NT2/D1 (cell line): ENCODE measurements at regions not wholly inside any gene's neighbourhood (a gene's known extent, or its start where the extent isn't known, plus 50 kb on each side); places are given as distances from the start of the nearest gene placed in this dataset.
A peak's percentile ranks its signal among the peaks of the same experiment; 100 is the strongest.

Source experiments
- DNase-seq: peaks from one replicate; pipeline ENCODE4 v3.0.0-alpha.2; 2011; ENCODE audit warnings: low read depth, low spot score
- H3K27me3 ChIP-seq: 2 replicates; pipeline ENCODE4 v1.6.0; 2011; ENCODE audit warnings: mild to moderate bottlenecking; ENCODE audit not compliant: insufficient read length, insufficient read depth
- H3K36me3 ChIP-seq: 2 replicates; pipeline ENCODE4 v1.6.1; 2011; ENCODE audit warnings: mild to moderate bottlenecking, low read length, mixed read lengths; ENCODE audit not compliant: insufficient read depth, insufficient read length
- H3K4me1 ChIP-seq: 2 replicates; pipeline ENCODE4 v1.5.1; 2011; ENCODE audit not compliant: insufficient read depth, insufficient read length
- H3K4me3 ChIP-seq: 2 replicates; pipeline ENCODE4 v1.5.1; 2011; ENCODE audit warnings: low read depth; ENCODE audit not compliant: insufficient read length
- H3K9ac ChIP-seq: 2 replicates; pipeline ENCODE4 v1.6.0; 2011; ENCODE audit warnings: low read depth; ENCODE audit not compliant: insufficient read length
- H3K9me3 ChIP-seq: 2 replicates; pipeline ENCODE4 v1.5.1; 2011; ENCODE audit warnings: mild to moderate bottlenecking, low read length; ENCODE audit not compliant: insufficient read depth
- SUZ12 ChIP-seq: IDR thresholded peaks from 2 replicates; pipeline ENCODE4 v1.6.1; 2011; ENCODE audit not compliant: insufficient read length, insufficient read depth; ENCODE audit errors: extremely low read depth
- YY1 ChIP-seq: IDR thresholded peaks from 2 replicates; pipeline ENCODE4 v1.6.1; 2011; ENCODE audit not compliant: insufficient read length, insufficient read depth
- ZNF274 ChIP-seq: IDR thresholded peaks from 2 replicates; pipeline ENCODE4 v1.6.1; 2011; ENCODE audit warnings: mild to moderate bottlenecking, low read depth, low read length

DNA sequence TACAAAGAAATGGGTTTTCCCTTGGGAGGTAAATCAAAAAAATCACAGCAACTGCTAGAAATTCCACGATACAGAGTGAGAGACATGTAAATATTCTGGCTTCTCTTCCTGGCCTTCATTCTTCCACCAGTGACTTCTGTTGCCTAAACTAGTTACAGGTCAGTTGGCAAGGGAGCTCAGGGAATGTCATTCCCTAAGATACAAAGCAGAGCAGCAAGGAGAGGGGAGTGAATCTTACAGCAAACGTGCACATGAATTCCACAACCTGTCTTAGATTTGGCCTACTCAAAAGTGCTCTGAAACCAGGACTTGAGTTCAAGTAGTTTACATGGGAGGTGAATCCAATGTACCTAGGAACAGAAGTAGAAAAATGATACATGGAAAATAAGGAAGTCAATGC, 445.3 kb upstream of the LRRC7 start:
- no peaks in the 10 kb centered on the region for H3K4me1 ChIP-seq
- no peak overlapping the region for H3K4me3 ChIP-seq
- TF ChIP-seq YY1, result no peak
- TF ChIP-seq ZNF274, result no peak
- TF ChIP-seq SUZ12, result no peak
- DNase-seq, result no peak
- no peaks in the 10 kb centered on the region for H3K9me3 ChIP-seq
- H3K27me3 ChIP-seq, result no peaks in the 10 kb centered on the region
- no peak overlapping the region for H3K9ac ChIP-seq
- H3K36me3 ChIP-seq, result no peaks in the 10 kb centered on the region

DNA sequence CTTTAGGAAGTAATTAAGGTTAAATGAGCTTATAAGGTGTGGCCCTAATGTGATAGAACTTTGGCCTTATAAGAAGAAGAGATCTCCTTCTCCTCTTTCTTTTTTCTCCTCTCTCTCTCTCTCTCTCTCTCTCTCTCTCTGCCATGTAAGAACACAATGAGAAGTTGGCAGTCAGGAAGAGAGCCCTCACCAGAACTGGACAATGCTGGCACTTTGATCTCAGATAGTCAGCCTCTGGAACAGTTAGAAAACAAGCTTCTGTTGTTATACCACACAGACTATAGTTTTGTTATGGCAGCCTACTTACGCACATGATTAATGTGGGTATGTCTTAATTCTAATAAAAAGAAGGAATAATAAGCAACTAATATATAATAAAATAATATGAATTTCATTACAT, 444.2 kb upstream of the LRRC7 start:
- DNase-seq, result no peak
- no peaks in the 10 kb centered on the region for H3K9me3 ChIP-seq
- no peak overlapping the region for H3K9ac ChIP-seq
- H3K27me3 ChIP-seq, result no peaks in the 10 kb centered on the region
- H3K36me3 ChIP-seq, result no peaks in the 10 kb centered on the region
- TF ChIP-seq YY1 (no peak), ZNF274 (no peak), SUZ12 (no peak)
- H3K4me1 ChIP-seq, result no peaks in the 10 kb centered on the region
- no peak overlapping the region for H3K4me3 ChIP-seq

DNA sequence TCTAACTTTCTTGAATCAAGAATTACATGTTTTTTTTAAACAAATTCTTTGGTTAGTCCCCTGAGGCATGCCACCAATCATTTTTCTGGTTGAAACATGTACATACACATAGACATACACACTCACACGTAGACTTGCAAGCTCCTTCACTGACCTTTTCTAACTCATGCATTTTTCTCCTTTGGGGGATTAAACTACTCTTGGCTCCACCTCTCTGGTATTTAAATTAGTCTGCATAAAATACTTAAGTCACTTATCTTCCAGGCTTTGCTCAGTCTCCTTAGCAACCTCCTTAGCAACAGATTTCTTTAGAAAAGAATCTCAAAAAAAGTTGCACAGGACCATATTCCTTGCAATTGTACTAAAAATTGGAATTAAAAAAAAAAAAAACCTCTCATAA, 440.9 kb upstream of the LRRC7 start:
- H3K36me3 ChIP-seq, result no peaks in the 10 kb centered on the region
- H3K9me3 ChIP-seq, result no peaks in the 10 kb centered on the region
- H3K9ac ChIP-seq, result no peak overlapping the region
- no peaks in the 10 kb centered on the region for H3K27me3 ChIP-seq
- DNase-seq, result no peak
- no peak overlapping the region for H3K4me3 ChIP-seq
- H3K4me1 ChIP-seq, result no peaks in the 10 kb centered on the region
- no peak for TF ChIP-seq SUZ12
- TF ChIP-seq YY1, result no peak
- TF ChIP-seq ZNF274, result no peak

DNA sequence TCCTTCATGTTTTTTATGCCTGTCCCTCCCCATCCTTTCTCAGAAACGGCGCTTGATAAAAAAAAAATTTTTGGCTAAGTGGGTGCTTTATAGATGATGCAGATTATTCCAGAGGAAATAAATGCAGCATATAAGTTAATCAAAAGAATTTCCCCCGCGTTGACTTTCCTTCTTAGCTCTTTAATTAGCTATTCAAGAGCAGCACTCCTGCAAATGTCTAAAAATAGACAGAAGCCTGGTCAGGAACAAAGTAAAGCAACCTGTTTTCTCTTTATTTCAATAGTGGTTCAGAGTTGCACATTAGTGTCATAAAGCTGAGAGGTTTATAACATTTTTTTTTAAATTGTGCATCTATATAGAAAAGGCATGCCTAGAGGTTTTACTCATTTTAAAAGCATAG, 439.5 kb upstream of the LRRC7 start:
- Histone ChIP-seq H3K9ac (no peak overlapping the region), H3K4me3 (no peak overlapping the region), H3K36me3 (no peaks in the 10 kb centered on the region), H3K9me3 (no peaks in the 10 kb centered on the region), H3K27me3 (no peaks in the 10 kb centered on the region), H3K4me1 (no peaks in the 10 kb centered on the region)
- DNase-seq, result no peak
- TF ChIP-seq YY1, result no peak
- no peak for TF ChIP-seq SUZ12
- no peak for TF ChIP-seq ZNF274

DNA sequence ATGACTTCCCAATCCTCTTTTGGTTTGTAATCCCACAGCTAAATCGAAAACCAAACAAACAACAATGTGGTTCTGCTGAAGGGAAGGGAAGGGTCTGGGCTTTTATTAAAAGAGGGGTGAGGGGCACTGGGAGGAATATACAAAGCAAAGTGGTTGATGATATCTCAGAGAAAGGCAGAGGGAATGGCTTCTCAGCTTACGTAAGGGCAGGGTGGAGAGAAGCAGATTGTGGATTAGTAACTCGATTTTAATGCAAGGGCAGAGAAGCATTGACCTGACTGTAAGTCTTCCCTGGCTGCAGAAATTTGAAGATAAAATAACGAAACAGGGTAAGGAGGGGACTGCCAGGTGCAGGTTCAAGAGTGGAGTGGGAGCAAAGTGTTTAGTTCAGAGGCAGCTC, 438.2 kb upstream of the LRRC7 start:
- Histone ChIP-seq H3K9ac (no peak overlapping the region), H3K36me3 (no peaks in the 10 kb centered on the region), H3K4me1 (no peaks in the 10 kb centered on the region), H3K9me3 (no peaks in the 10 kb centered on the region), H3K27me3 (no peaks in the 10 kb centered on the region), H3K4me3 (no peak overlapping the region)
- no peak for TF ChIP-seq SUZ12
- TF ChIP-seq ZNF274, result no peak
- TF ChIP-seq YY1, result no peak
- DNase-seq, result no peak

DNA sequence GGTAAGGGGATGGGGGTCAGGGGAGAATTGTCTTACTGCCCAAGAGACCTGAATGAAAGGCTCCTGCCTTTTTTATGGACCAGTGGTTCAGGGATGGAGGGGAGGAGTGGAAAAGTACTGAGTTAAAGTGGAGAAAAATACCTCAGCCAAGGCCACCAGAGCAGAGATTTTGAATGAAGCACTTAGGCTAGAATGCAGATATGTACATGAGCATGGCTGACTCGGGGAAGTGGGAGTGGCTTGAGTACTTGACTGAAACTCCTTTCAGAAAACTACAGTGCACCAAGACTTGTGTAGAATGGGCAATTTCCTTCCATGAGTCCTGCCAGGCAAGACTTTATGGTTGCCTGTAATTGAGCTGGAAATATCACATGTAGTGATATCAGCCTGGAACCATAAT, 429.6 kb upstream of the LRRC7 start:
- no peak for TF ChIP-seq ZNF274
- no peak for TF ChIP-seq SUZ12
- no peak for TF ChIP-seq YY1
- Histone ChIP-seq H3K9me3 (peaks cover 16% of the 10 kb centered on the region; the same call in 1 of the 2 replicates), H3K36me3 (no peaks in the 10 kb centered on the region), H3K27me3 (no peaks in the 10 kb centered on the region), H3K9ac (no peak overlapping the region), H3K4me1 (no peaks in the 10 kb centered on the region), H3K4me3 (no peak overlapping the region)
- peak; percentile 9 for DNase-seq

DNA sequence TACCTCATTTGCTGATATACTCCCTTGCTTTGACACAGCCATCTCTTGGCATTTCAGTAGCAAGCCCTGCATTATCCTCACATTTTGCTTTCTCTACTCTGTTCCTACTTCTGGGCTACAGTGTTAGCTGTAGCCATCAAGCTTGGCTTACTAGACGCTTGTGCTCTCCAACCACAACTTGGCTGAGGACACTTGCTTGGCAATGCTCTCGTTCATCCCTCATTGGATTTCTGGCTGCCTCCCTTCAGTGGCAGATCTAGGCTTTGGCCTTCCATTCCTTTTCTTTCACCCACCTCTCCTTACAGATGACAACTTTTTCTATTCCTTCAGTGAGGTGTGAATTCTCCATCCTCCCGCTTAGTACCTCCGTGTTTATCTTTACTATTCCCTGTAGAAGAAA, 428.7 kb upstream of the LRRC7 start:
- no peaks in the 10 kb centered on the region for H3K36me3 ChIP-seq
- H3K27me3 ChIP-seq, result no peaks in the 10 kb centered on the region
- DNase-seq, result no peak
- TF ChIP-seq SUZ12 (no peak), ZNF274 (no peak)
- H3K9me3 ChIP-seq, result peaks cover 16% of the 10 kb centered on the region; the same call in 1 of the 2 replicates
- H3K9ac ChIP-seq, result no peak overlapping the region
- no peaks in the 10 kb centered on the region for H3K4me1 ChIP-seq
- H3K4me3 ChIP-seq, result no peak overlapping the region

DNA sequence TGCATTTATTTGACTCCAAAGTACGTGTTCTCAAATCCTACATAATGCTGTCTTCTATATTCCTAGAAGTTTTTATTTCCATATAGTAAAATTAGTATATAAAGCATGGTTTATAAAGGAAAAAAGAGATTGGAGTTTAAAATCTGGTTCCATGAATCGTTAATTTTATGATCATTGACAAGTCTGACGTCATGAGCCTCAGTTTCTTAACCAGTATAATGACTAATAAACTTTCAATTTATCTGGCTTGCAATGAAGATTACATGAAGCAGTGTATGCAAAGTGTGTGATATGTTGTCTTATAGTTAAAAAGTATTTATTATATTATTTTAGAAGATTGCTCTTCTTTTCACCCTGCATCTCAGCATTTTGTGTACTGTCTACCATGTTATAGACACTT, 421.4 kb upstream of the LRRC7 start:
- no peaks in the 10 kb centered on the region for H3K36me3 ChIP-seq
- H3K9ac ChIP-seq, result no peak overlapping the region
- peaks cover 2% of the 10 kb centered on the region; the same call in 1 of the 2 replicates for H3K9me3 ChIP-seq
- H3K27me3 ChIP-seq, result no peaks in the 10 kb centered on the region
- DNase-seq, result no peak
- TF ChIP-seq SUZ12, result no peak
- TF ChIP-seq ZNF274, result no peak
- no peaks in the 10 kb centered on the region for H3K4me1 ChIP-seq
- H3K4me3 ChIP-seq, result no peak overlapping the region
